GM19240 (cell line): ENCODE measurements at regions not wholly inside any gene's neighbourhood (a gene's known extent, or its start where the extent isn't known, plus 50 kb on each side); places are given as distances from the start of the nearest gene placed in this dataset.
"Not testable (repeated sequence)": the region's sequence is repeated elsewhere in the genome, so short reads cannot be mapped to it uniquely, and the experiment has no call there.

Experiments
- DNase-seq: peaks from one replicate; pipeline ENCODE4 v3.0.0; 2011; ENCODE audit warnings: low spot score; ENCODE audit not compliant: insufficient read length

DNA sequence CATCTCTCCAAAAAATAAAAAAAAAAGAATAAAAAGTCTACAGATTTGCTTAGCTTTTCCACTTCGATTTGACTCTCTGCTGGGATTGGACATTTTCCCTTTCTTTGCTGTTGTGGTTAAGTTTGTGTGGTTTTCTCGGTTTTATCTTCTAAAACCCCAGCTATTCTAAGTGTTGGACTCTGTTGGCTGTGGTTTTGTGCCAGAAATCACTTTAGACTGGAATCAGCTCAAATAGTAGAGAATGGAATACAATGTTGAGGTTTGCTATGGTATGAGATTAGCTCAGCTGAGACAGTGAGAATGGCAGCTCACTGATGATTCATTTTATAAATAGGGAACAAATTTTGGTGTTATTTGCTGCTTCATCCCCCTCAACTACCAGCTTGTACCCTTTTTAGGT, 116.0 kb downstream of the BUB3 start:
- no peak for DNase-seq

DNA sequence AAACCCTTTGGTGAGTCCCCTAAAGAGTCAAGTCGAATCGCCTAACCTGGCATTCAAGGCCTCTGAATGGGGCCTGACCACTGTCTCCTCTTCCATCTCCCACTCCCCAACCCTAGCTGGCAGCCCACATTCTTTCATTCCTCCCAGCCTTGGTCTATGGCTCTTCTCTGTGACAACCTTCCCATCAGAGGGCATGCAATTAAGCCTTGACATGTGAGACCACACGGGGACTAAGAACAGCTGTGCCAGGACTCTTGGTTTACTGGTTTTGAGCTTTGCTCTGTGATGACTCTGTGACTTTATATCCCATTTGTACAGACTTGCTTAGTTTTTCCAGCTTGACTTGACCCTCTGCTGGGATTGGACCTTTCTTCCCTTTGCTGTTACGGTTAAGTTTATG, 116.6 kb downstream of the BUB3 start:
- DNase-seq: no peak

DNA sequence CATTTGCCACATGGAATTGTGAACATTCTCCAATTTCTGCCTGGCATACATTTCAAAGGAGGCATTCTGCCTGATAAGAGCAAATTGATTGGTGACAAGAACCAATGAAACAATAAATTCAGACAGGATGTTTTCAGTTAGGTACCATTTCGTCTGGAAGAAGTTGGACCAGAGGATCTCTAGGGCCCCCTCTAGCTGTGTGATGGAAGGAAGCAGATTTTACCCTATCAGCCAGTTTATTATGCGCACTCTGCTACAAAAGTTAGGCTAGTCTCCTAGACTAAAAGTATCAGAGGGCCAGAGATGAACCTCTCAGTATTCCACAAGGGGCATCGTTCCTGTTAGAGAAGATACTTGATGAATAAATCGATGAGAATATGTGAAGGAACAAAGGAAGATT, 118.0 kb downstream of the BUB3 start:
- no peak for DNase-seq

DNA sequence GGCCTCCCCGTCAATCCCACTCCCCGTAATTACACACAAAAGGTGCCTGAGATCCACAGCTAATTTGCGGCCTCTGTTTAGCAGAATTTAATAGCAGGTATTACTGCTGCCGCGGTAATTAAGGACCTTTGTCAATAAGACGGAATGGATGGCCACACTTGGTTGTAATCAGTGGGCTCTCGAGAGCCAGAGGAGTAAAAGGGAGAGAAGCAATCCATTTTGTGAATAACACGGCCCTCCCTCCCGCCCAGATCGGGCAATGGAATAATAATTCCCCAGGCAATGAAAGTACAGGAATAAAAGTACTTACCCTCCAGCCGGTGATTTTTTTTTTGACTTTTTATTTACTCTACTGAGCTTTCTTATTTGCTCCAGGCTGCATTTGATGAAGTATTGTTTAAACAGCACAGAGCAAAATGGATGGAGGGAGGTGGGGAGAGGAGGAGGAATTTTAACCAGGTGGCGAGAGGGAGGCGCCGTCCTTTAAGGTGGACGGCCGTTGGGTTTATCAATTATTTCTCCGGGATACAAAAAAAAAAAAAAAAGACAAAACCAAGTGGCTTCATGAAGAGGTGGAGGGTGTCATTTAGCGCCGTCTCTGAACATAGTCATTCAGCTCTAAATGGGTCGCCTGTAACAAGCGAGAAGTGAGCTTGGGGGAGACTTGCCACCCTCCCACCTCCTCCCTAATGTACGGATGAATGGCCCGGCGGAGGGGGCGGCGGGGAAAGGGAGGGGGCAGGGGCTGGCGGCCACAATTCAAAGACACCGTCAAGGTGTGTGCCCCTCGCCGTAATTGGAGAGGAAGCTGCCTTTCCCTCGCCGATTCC, 120.3 kb downstream of the BUB3 start:
- DNase-seq: no peak

DNA sequence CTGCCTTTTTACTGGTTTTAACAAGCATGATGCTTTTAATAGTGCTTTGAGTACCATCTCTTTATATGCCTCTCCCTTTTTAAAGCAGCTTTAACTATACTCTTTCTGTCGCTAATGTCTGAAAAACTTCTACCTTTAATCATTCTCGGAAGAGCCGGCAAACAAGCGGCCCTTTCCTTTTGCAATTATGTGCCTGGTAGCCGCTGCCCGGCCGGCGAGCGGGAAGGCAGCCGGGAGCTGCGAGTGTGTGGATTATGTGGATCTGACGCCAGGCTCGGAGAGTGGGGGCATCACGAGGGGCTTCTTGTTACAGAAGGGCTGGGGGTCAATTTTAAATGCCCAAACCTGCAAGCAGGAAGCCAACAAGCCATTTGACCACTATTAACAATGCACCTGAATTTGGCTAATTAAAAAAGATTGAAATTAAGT, 120.9 kb downstream of the BUB3 start:
- no peak for DNase-seq

DNA sequence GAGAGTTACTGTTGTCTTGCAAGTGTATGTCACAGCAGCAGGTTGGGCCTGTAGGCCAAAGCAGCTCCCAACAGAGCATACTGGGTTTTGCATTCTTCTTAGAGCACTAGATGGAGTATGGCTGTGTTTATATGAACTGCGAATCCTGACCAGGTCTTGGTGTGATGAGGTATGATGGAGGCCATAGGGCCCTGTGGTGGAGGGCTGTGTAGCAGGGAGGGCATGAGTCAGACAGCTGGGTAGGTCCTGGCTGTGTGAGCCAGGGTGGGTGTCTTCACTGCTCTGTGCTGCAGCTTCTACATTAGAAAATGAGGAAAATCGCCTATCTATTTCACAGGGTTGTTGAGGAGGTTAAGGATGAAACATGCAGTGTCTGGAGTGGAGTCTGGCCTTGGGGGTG, 124.2 kb downstream of the BUB3 start:
- no peak for DNase-seq

DNA sequence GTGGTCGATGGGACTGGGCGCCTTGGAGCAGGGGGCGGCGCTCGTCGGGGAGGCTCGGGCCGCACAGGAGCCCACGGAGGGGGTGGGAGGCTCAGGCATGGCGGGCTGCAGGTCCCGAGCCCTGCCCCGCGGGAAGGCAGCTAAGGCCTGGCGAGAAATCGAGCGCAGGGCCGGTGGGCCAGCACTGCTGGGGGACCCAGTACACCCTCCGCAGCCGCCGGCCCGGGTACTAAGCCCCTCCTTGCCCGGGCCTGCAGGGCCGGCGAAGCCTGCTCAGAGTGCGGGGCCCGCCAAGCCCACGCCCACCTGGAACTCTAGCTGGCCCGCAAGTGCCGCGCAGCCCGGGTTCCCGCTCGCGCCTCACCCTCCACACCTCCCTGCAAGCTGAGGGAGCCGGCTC, 129.2 kb downstream of the BUB3 start:
- DNase-seq: not testable (repeated sequence)

DNA sequence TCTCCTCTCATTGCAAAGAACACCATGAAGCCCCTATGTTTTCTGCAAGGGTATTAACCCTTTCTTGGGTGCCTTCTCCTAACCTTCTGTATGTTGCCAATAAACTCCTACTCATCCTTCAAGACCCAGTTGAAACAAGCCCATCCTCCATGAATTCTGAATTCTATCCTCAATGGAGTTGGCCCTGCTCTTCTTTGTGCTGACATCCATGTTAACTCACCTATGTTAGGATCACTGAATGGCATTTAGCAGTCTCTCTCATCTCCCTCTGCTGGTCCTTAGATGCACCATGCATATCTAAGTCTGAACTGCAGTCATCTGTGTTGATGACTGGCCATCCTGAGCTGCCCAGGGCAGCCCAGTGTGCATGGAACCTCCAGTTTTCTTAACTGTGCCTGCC, 129.8 kb downstream of the BUB3 start:
- no peak for DNase-seq

DNA sequence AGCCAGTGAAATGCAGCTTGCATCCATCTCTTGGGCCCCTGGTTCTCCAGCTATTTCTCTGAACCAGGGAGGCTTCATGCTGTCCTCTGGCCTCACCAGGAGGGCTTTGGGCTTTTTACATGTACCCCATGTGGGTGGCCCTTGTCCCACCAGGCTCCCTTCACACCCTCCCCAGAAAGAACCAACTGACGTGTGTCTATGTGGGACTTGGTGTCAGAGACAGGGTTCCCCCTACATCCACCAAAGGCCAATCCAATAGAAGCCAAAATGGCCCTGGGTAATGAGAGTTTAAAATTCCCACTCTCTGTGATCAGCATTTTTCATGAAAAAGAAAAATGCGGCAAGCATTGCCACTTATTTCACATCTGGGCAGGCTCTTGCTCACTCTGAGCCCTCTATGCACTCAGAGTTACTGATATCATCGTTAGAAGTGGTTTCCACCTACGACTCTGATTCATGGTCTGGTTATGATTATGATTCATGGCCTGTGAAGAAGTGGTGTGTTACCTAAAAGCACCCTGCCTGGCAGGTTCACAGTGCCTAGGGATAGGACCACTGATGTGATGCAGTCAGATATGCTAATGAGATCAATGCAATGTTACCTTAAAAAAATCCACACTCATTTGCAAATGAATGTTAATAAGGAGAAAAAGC, 133.5 kb downstream of the BUB3 start:
- no peak for DNase-seq

DNA sequence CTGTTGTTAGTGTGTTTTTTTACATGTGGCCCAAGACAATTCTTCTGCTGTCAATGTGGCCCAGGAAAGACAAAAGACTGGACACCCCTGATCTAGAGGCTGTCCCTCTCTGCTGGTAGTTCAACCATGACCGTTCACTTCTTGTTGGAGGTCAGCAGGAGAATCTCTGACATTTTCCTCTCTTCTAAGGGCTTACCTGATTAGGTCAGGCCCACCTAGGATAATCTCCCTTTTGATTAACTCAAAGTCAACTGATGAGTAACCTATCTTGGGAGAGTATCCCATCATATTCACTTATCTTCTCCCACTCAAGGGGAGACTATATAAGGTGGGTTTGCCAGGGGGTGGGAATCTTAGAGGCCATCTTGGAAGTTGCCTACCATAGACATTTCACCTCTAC, 135.2 kb downstream of the BUB3 start:
- no peak for DNase-seq

DNA sequence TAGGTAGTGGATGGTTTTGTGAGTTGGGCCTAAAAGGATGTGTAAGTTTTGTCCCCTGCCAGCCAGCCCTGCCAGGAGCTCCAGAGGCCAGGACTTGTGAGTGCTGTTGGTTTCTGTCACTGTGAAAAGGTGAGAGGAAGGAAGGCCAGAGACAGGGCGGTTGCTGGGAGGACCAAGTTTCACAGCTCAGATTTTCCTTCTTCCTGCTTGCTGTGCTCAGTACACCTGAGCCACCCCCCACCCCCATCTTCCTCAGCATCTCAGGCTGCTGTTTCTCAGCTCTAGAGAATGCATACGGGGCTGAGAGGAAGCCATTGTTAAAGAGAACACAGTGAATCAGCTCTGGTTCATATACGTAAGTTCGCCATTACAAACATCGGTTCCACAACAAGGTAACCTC, 139.9 kb downstream of the BUB3 start:
- DNase-seq: no peak

DNA sequence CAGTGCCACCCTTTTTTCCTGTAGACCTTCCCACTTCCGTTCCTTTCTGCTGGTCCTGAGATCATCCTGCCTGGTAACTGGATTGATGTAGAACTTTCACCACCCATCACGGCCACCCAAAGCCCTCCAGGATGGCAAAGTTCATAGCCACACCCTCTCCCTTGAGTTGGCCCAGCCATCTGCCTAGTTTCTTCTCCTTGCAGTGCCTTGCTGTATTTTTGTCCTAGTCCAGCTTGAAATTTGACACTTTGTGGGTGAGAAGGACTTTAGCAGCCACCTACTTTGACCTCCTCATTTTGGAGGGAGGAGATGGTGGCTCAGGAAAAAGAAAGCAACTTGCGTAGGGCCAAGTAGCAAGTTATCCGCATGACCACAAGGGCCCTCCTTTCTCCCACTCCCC, 140.7 kb downstream of the BUB3 start:
- no peak for DNase-seq

DNA sequence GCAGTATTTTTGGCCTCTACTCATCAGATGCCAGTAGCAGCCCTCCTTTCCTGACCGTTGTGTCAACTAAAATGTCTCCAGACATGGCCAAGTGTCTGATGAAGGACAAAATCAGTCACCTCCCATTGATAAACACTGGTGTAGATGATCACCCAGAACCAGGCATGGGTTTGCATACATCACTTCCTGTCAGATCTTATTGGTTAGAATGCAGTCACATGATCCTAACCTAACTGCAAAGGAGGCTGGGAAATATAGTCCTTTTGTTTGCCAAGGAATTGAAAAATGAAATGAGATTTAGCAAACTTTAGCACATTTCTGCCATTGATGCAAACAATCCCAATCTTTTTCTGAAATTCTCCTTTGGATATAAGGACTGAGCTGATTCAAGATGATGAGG, 141.4 kb downstream of the BUB3 start:
- no peak for DNase-seq

DNA sequence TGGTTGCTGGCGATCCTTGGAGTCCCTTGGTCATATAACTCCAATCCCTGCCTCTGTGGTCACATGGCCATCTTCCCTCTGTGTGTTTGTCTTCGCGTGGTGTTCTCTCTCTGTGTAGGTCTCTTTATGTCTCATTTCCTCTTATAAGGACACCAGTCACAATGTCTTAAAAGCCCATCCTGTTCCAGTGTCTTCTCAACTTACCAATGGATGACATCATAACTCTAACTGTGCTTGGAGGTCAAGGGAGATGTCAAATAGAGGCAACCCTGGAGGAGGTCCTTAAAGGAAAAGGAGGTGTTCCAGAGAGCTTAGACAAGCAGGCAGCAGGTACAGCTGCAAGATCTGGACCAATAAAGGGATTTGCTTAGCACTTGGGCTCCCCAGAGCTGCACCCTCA, 143.0 kb downstream of the BUB3 start:
- no peak for DNase-seq

DNA sequence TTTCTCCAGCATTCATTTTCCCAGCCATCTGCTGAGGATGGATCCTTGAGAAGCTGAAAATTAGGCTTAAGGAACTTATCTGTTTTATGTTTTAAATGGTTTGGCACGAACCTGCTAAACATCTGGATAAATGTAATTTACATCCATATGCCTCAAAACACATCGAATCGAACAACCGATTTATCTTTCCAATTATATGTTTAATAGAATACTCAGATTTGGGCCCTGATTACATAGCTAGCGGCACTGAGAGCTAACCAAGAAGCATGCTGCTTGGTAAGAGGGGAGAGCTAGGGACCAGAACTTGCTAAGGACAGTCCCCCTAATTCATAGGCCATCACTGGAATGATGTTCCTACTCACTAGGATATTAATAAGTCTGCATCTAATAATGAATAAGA, 144.4 kb downstream of the BUB3 start:
- DNase-seq: no peak

DNA sequence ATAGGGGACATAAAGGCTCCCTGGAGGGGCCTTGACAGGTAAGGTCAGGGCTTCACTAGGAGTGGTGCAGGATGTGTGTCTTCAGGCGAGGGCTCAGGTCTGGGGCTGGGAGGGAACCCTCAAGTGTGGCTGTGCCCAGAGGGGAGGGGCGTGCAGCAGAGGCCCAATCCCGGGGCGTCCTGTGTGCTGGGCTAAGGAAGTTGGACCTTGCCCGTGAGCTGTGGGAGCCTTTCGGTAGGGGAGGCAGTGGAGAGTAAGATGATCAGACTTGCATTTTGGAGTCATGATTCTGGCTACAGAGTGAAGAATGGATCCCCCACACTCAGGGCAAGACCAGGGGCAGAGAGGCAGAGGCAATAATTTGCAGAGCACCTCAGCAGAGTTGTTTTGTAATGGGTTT, 145.4 kb downstream of the BUB3 start:
- no peak for DNase-seq

DNA sequence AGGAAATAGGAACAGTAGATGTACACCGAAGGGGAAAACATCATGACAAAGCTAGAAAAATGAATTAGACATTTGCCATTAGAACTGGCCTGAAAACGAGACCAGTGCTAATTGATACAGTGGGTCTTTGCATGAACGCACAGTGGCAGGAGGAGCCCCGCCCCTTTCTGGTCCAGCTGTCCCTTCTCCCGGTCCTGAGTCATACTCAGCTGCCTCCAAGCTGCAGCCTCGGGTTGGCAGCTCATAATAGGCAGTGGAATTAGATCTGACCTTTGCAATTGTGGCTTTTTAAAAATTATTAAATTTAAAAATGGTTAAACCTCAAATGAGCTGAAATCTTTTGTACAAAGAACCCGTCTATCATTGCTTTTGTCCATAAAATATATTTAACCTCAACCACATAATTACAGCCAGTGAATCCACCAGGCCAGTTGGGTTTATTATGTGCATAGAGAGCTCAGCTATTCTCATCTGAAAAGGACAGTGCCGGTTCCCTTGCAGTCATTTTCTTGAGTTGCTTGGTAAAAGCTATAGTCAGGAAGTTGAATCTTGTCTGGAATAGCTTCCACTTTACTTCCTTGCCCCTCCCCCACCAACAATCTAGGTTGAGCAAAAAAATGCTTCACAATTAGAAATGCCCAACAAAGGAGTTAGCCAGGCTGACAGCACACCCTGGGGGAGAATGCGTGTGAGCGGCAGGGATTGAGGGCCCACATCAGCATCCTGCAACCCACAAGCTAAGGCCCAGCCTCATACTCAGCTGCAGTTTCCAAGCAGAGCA, 147.1 kb downstream of the BUB3 start:
- no peak for DNase-seq

DNA sequence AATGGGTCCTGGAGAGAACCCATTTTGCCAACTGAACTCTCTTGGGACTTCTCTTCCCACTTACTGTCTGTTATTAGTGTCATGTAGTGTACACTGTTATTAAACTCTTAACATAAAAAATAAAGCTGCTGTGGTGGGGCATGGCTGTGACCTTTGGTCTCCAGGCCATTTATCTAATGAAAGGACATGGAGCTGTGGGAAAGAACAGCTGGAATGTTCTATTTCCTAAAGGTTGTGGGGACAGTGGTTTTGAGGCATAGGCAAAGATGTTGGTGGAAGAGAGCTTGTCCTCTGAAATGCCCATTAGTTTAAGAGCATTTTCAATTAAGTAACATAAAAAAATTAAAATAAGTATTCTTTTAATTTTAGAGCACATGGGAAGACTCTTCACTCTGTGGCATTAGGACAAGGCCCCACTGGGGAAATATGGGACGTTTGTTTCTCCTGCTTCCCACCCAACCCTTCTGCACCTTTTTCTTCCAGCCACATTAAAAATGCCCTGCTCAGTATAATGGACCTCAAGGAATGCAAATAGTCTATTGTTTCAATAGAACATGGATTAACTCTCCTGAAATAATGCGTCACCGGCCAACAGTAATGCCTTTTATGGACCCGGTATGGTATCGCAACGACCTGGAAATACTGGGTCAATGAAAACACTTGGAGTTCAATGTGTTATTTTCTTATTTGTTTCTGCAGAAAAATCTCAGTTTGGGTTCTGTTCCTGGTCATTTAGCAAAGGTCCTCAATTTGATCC, 149.6 kb downstream of the BUB3 start:
- no peak for DNase-seq

DNA sequence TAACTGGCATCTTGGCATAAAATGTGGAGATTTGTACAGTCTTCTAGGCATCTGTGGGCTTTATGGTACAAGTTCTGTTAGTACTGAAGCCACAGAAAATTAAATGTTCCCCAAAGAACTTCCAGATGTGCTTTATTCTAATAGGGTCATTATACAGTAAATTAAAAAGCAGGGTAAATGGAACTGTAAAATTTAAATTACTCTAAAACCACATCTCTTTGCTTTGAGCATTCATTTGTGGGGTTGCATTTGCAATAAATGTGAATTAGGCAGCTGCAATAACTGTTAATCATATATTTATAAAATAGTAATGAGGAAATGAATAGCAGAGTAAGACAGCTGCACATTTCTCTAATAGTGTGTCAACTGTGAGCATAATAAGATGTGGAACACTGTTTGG, 151.5 kb downstream of the BUB3 start:
- DNase-seq: no peak

DNA sequence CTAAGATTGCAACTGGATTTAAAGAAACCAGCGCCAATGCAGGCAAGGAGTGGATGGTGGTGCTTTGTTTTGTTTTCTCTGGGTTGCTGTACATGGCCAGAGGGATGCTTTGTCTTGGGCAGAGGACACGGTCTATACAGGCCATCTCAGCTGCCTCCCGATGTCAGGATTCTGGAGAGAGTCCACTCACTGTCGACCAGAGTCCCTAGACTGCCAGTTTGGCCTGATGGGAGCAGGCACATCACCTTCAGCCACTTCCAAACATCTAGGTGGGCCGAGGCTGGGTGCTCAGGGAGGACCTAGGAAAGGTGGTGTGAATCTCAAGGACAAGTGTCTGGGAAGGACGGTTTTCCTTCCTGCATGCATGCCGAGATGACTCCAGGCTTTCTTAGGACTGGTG, 152.1 kb downstream of the BUB3 start:
- no peak for DNase-seq

DNA sequence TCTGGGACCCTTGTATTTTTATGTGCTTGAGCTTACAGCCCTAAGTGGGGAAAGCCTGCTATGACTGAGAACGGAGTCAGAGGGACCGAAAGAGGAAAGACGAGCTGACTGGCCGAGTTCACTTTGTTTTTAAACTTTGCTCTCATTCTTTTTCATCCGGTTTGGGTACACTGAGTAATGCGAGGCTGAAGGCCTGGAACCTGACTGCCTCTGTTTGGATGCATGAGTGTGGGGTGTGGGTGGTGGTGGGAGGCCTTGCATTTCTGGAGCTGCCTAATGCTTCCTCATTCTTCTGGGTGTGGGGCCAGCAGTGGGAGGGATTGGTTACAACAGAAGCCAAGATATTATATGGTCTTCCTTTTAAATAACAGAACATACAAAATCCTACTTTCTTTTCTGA, 155.5 kb downstream of the BUB3 start:
- DNase-seq: no peak

DNA sequence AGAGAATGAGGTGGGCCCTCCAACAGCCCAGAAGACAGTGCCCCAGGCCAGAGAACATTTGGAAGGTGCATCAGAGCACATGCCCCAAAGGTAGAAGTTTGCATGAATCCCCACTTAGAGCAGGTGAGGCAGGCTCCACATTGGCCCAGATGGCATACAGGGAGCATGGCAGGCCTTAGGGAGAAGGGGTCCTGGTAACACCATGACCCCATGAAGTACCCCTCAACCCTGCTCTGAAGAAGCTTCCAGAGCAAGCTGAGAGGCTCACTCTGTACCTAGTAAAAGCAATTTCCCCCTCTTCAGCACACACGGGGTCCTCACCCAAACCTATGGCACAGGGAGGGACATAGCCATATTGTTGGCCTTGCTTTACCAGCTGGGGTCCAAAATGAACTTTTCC, 162.6 kb downstream of the BUB3 start:
- no peak for DNase-seq
